GM21529 (cell line): ENCODE measurements at regions not wholly inside any gene's neighbourhood (a gene's known extent, or its start where the extent isn't known, plus 50 kb on each side); places are given as distances from the start of the nearest gene placed in this dataset.
"Not testable (repeated sequence)": the region's sequence is repeated elsewhere in the genome, so short reads cannot be mapped to it uniquely, and the experiment has no call there.

Source experiments
- ATAC-seq: cut with Tn5 transposase; IDR thresholded peaks from one replicate; pipeline ENCODE4 v1.9.1; 2021; ENCODE audit not compliant: unreplicated experiment

GRCh38 chr3:153437666-153438065, 275.6 kb downstream of the RAP2B start:
- ATAC-seq, result no peak

GRCh38 chr3:153438271-153438670, 276.2 kb downstream of the RAP2B start:
- ATAC-seq, result no peak

GRCh38 chr3:153439780-153440179, 277.8 kb downstream of the RAP2B start:
- ATAC-seq, result no peak

DNA sequence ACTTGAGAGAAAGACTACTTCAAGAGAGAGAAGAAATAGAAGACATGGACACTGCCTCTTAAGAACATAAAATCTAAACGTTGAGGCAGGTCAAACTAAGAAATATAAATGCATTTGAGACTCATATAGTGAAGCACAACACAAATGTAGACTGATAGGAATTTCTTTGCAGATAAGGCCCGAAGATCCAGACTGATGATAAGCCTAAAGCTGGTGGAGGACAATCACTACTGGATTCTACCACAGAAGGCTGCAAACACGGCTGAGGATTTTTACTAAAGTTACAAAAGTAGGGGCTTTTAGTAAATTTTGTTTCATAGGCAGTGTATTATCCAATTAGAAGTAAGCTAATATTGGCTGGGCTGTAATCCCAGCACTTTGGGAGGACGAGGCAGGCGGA, 278.3 kb downstream of the RAP2B start:
- no peak for ATAC-seq

DNA sequence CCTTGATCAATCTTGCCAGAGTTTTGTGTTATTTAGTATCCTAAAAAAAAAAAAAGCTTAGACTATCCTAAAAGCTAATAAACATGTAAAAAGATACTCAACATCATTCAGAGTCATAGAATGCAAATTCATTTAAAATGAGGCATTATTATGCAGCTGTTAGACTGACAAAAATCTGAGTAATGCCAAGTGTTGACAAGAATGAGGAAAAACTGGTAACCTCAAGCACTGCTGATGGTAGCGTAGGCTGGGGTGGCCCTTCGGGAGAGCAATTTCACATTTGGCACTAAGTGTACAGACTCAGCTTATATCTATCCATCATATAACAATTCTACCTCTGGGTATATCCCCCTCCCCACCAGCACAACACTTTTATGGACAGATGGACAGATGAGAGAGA, 280.4 kb downstream of the RAP2B start:
- no peak for ATAC-seq

DNA sequence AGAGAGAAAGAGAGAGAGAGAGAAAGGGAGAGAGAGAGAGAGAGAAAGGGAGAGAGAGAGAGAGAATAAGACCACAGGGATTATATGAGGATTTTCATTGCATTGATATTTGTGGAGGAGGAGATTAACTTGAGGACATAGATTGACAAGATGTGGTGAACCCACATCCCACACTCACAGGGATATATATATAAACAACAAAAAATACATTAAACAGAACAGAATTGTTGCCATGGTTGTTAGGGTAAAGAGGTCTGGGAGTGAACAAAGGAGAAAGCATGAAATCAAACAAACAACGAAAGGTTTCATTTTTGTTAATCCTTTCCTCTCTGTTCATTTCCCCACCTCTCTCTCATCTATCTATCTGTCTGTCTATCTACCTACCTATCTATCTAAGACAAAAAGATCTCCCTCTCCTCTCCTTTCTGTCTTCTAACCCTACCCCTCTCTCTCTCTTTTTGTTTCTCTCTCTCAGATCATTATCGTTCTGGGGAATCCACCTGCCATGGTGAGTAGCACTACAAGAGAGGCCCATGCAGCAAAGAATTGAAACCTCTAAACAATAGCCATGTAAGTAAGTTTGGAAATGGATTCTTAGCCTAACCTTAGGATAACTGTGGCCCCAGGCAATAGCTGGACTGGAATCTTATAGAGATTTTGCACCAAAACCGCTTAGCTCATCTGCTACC, 280.9 kb downstream of the RAP2B start:
- ATAC-seq, result no peak

DNA sequence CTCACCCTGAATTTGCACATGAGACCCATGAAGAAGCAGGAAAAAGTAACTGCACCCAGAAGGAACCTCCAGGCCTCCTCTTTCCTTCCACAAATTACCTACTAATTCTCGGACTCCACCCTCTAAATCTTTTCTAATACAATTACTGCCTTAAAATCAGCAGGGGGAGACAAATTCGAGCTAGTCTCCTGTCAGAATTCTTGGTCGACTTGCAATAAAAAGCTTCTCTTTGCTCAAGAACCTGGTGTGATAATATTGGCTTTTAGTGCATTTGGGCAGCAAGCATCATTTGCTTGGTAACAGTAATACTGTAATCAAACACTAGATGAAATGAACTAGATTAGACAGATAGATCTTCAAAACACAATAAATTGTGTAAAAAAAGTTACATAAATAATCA, 281.9 kb downstream of the RAP2B start:
- no peak for ATAC-seq

GRCh38 chr3:153445817-153446216, 283.8 kb downstream of the RAP2B start:
- ATAC-seq, result no peak

GRCh38 chr3:153448151-153448829, 286.3 kb downstream of the RAP2B start:
- no peak for ATAC-seq

DNA sequence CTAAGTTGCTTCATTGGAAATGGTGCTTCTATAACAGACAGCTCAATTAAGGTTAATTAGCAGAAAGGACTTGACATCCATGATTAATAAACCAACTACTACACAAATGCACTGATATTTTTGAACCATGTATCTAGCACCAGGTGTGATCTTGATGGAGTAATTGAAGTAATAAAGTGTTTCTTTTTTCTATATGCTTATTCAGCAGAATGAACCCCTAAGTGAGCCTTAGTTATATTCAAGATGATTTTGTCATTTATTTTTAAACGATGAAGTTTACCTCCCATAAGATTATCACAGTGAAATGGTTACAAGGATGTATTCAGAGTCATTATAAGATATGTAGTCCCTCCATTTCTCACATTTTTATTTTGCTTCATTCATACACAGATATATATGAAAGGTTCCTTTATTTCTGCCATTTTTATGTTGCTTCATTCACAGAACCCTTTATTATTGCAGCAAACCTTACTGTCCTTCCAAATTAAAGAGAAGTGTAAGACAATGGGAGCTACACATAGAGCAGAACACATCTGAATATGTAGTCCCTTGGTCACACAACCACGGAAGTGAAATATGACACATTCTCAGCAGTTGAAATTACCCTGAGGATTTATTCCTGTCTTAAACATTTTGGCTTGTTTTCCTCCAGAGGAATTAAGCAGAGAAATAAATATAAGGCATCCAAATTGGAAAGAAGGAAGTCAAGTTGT, 295.0 kb downstream of the RAP2B start:
- no peak for ATAC-seq

DNA sequence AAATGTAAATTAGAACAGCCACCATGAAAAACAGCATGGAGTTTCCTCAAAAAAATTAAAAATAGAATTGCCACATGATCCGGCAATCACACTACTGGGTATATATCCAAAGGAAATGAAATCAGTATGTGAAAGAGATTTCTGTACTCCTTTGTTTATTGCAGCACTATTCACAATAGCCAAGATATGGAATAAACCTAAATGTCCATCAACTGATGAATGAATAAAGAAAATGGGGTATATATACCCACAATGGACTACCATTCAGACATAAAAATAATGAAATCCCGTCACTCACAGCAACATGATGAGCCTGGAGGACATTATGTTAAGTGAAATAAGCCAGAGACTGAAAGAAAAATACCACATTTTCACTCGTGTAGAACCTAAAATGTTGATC, 296.9 kb downstream of the RAP2B start:
- no peak for ATAC-seq

GRCh38 chr3:153462545-153462944, 300.5 kb downstream of the RAP2B start:
- no peak for ATAC-seq

GRCh38 chr3:153463895-153464294, 301.9 kb downstream of the RAP2B start:
- ATAC-seq, result peak; percentile 93

GRCh38 chr3:153469162-153469561, 307.1 kb downstream of the RAP2B start:
- no peak for ATAC-seq

DNA sequence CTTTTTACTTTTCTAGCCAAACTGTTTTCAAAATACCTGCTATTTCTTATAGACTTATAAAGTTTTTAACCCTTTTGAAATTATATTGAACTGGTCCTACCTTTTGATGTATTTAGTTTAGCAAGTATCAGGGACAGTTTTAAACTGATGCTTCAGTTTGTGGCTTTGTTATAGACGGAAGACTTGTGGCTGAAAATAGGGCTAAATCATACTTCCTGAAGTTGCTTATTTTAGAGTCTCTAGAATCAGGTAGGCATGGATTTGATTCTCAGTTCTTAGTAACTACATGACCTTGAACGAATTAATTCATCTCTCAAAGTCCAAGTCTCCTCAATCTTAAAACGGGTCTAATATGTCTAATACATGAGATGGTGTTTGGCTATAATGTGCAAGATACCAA, 322.8 kb downstream of the RAP2B start:
- no peak for ATAC-seq

DNA sequence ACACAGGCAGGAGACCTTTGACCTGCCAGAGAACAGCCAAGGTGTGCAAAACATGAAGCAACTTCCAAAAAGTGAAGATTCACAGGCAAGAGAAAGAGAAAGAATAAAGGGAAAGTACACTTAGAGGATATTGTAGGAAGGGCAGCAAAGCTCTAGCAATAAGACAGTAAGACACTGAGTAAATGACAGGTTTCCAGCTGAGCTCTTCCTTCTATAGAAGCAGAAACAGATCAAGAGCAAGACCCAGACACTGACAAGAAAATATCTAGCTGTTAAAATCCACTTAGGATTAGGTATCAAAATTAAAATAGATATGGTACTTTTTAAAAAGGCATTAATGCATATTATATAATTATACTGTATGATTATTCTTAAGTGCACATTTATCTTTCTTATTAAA, 333.4 kb downstream of the RAP2B start:
- no peak for ATAC-seq

DNA sequence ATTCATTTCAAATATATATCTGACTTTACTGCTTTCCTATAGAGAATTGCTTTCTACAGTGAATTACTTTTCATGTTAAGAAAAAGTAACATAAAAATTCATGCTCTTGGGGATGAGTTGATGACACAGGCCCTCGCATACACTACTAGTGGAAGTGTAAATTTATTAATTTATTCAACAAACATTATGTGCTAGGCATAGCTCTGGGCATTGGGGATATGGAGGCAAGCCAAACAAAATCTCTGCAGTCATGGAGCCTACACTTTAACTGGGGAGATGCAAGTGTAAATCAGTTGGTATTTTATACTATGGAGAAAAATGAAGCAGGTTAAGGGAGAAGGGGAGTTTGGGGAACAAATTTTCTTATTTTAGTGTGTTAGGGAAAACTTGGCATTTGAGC, 340.7 kb downstream of the RAP2B start:
- no peak for ATAC-seq

- no peak for ATAC-seq
Observed at GRCh38 chr3:153503873-153504272, 341.8 kb downstream of the RAP2B start.

DNA sequence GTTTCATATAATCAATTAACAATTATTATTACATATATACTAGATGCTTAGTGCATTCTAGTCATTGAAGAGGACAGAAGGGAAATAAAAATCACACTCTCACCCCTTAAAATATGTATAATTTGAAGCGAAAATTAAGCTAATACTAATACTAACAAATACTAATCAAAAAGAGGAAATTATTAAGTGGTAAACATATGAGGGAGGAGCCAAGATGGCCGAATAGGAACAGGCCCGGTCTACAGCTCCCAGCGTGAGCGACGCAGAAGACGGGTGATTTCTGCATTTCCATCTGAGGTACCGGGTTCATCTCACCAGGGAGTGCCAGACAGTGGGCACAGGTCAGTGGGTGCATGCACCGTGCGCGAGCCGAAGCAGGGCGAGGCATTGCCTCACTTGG, 344.2 kb downstream of the RAP2B start:
- not testable (repeated sequence) for ATAC-seq

DNA sequence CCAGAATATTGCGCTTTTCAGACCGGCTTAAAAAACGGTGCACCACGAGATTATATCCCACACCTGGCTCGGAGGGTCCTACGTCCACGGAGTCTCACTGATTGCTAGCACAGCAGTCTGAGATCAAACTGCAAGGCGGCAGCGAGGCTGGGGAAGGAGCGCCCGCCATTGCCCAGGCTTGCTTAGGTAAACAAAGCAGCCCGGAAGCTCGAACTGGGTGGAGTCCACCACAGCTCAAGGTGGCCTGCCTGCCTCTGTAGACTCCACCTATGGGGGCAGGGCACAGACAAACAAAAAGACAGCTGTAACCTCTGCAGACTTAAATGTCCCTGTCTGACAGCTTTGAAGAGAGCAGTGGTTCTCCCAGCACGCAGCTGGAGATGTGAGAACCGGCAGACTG, 344.7 kb downstream of the RAP2B start:
- not testable (repeated sequence) for ATAC-seq

- no peak for ATAC-seq
Observed at GRCh38 chr3:153513236-153513635, 351.2 kb downstream of the RAP2B start.

DNA sequence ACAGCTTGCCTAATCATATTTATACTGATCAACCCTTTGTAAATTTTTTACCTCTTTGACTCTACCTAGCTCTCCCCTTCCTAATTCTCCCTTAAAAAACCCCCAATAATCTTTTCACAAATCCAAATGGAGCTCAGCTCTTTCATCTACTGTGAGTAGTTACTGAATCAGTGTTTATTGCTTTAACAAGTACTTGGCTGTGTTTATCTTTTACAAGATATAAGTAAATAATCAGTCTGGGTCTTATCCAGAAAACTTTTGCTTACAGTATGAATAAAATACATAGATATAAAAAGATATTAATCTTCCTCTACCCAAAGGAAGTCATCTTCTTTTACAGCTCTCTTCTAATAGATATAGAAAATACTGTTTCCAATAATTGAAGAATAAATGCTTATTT, 366.4 kb downstream of the RAP2B start:
- no peak for ATAC-seq
